HCT116 (cell line): ENCODE measurements at regions not wholly inside any gene's neighbourhood (a gene's known extent, or its start where the extent isn't known, plus 50 kb on each side); places are given as distances from the start of the nearest gene placed in this dataset.

Experiments
- ATAC-seq: fragments of 200-7000 bp; cut with Tn5 transposase; 2 replicates; pipeline ENCODE4 v1.9.1; 2020; ENCODE audit warnings: mild to moderate bottlenecking, moderate library complexity
- BruUV-seq: library from RNA; stranded (reverse); fragments of 400-500 nt; replicated peaks from 2 replicates; lab custom pipeline; 2021; lab: Mats Ljungman, UMichigan
- CTCF ChIA-PET: fragments of 300-600 bp; sonication (Branson Sonifier 250); formaldehyde crosslinking; loops from one replicate; lab custom pipeline; 2021; ENCODE audit warnings: antibody characterized with exemption; lab: Charles Lee
- POLR2A ChIA-PET: fragments of 300-600, 350-600 bp; sonication (Branson Sonifier 250); formaldehyde crosslinking; loops from one replicate; lab custom pipeline; 2021; ENCODE audit warnings: antibody characterized with exemption; lab: Charles Lee
- RAD21 ChIA-PET, 2 experiments: fragments of 300-600 bp; sonication (Branson Sonifier 250); formaldehyde crosslinking; loops; one replicate each; lab custom pipeline; 2023; ENCODE audit warnings: low total read pairs in 2 of 2; ENCODE audit not compliant: uncharacterized antibody in 2 of 2, unreplicated experiment in 2 of 2, low non-redundant PET in 1 of 2; lab: Charles Lee
- DNase-seq: peaks from one replicate; pipeline ENCODE4 v3.0.0-alpha.2; 2010; ENCODE audit warnings: low read depth, low spot score
- H2AFZ ChIP-seq: fragments of 200-600 bp; shearing (Covaris generic), sonication (generic); 2 replicates; pipeline ENCODE4 v1.6.1; 2017; ENCODE audit warnings: low read depth, mixed run types, mixed read lengths, antibody characterized with exemption, low read length; ENCODE audit not compliant: poor library complexity, severe bottlenecking
- H3K27ac ChIP-seq: 2 replicates; pipeline ENCODE4 v1.5.1; 2012; ENCODE audit warnings: low read depth, low read length
- H3K27me3 ChIP-seq: fragments of 200-600 bp; sonication (generic); 2 replicates; pipeline ENCODE4 v1.6.1; 2016; ENCODE audit warnings: mixed run types, low read length, mixed read lengths; ENCODE audit not compliant: insufficient read depth
- H3K36me3 ChIP-seq, 2 experiments: fragments of 200-500 bp in 1 of 2; fragments of 200-600 bp in 1 of 2; sonication (Bioruptor generic) in 1 of 2; sonication (generic) in 1 of 2; 2 replicates each; pipeline versions ENCODE4 v1.5.1 to v1.6.1; 2014 to 2016; ENCODE audit warnings: low read length in 2 of 2, inconsistent platforms in 1 of 2, mixed read lengths in 1 of 2, mixed run types in 1 of 2; ENCODE audit not compliant: insufficient read depth in 2 of 2, control insufficient read depth in 1 of 2
- H3K4me1 ChIP-seq, 2 experiments: fragments of 200-600 bp in 1 of 2; sonication (generic) in 1 of 2; 2 replicates each; pipeline versions ENCODE4 v1.5.1 to v1.6.1; 2012 to 2017; ENCODE audit warnings: low read length in 2 of 2, inconsistent platforms in 1 of 2, mild to moderate bottlenecking in 1 of 2, mixed read lengths in 1 of 2, mixed run types in 1 of 2, moderate library complexity in 1 of 2; ENCODE audit not compliant: insufficient read depth in 2 of 2, control insufficient read depth in 1 of 2
- H3K4me2 ChIP-seq: fragments of 200-600 bp; sonication (generic); 2 replicates; pipeline ENCODE4 v1.6.1; 2017; ENCODE audit warnings: mixed run types, low read length, mixed read lengths
- H3K4me3 ChIP-seq, 2 experiments: fragments of 200-600 bp in 1 of 2; sonication (generic) in 1 of 2; replicated peaks in 1 of 2; 2 replicates each; pipeline ENCODE4 v1.5.1; 2011 to 2016; ENCODE audit warnings: low read length in 2 of 2, control low read depth in 1 of 2, low read depth in 1 of 2, mild to moderate bottlenecking in 1 of 2, mixed read lengths in 1 of 2, mixed run types in 1 of 2
- H3K79me2 ChIP-seq: fragments of 200-600 bp; sonication (generic); 2 replicates; pipeline ENCODE4 v1.6.1; 2017; ENCODE audit warnings: mild to moderate bottlenecking, mixed run types, low read length, moderate library complexity, mixed read lengths; ENCODE audit not compliant: insufficient read depth
- H3K9ac ChIP-seq: fragments of 200-600 bp; sonication (generic); 2 replicates; pipeline ENCODE4 v1.6.1; 2016; ENCODE audit warnings: low read length, mixed read lengths
- H3K9me2 ChIP-seq: fragments of 200-600 bp; sonication (generic), shearing (Covaris generic); 2 replicates; pipeline ENCODE4 v1.6.1; 2017; ENCODE audit warnings: mixed run types, mild to moderate bottlenecking, moderate library complexity; ENCODE audit not compliant: insufficient read depth
- H3K9me3 ChIP-seq, 2 experiments: fragments of 200-500 bp in 1 of 2; fragments of 200-600 bp in 1 of 2; sonication (Bioruptor generic) in 1 of 2; sonication (generic) in 1 of 2; 2 replicates each; pipeline ENCODE4 v1.6.1; 2014 to 2017; ENCODE audit warnings: low read length in 2 of 2, mixed read lengths in 2 of 2, inconsistent platforms in 1 of 2, low read depth in 1 of 2, mild to moderate bottlenecking in 1 of 2, mixed run types in 1 of 2, moderate library complexity in 1 of 2; ENCODE audit not compliant: control insufficient read depth in 1 of 2, insufficient read depth in 1 of 2
- H4K20me1 ChIP-seq: fragments of 200-600 bp; sonication (generic), shearing (Covaris generic); 2 replicates; pipeline ENCODE4 v1.6.1; 2017; ENCODE audit warnings: mixed run types, mild to moderate bottlenecking, moderate library complexity; ENCODE audit not compliant: insufficient read depth
- ATF3 ChIP-seq: IDR thresholded peaks from 2 replicates; pipeline ENCODE4 v1.6.1; 2012
- CBX3 ChIP-seq: IDR thresholded peaks from 2 replicates; pipeline ENCODE4 v1.6.1; 2012; ENCODE audit warnings: low read depth
- CTCF ChIP-seq, 3 experiments: fragments of 200-600 bp in 1 of 3; sonication (generic) in 1 of 3; IDR thresholded peaks in 2 of 3; conservative IDR thresholded peaks in 1 of 3; 2 replicates each; pipeline ENCODE4 v1.5.1; 2012 to 2017; ENCODE audit warnings: low read depth in 2 of 3, low read length in 2 of 3, antibody characterized with exemption in 1 of 3, borderline replicate concordance in 1 of 3, control low read depth in 1 of 3, mild to moderate bottlenecking in 1 of 3, mixed read lengths in 1 of 3, mixed run types in 1 of 3, moderate library complexity in 1 of 3; ENCODE audit not compliant: insufficient read depth in 1 of 3
- MAX ChIP-seq: IDR thresholded peaks from 2 replicates; pipeline ENCODE4 v1.6.1; 2012
- POLR2AphosphoS5 ChIP-seq: IDR thresholded peaks from 2 replicates; pipeline ENCODE4 v1.6.1; 2011; ENCODE audit warnings: mild to moderate bottlenecking, low read depth, low read length, moderate library complexity
- RAD21 ChIP-seq: IDR thresholded peaks from 2 replicates; pipeline ENCODE4 v1.6.1; 2012; ENCODE audit warnings: low read depth, mild to moderate bottlenecking
- REST ChIP-seq: IDR thresholded peaks from 2 replicates; pipeline ENCODE4 v1.6.1; 2012; ENCODE audit warnings: low read depth
- SP1 ChIP-seq: IDR thresholded peaks from 2 replicates; pipeline ENCODE4 v1.6.1; 2012; ENCODE audit warnings: low read depth
- YY1 ChIP-seq: IDR thresholded peaks from 2 replicates; pipeline ENCODE4 v1.6.1; 2011; ENCODE audit warnings: low read length, low read depth, moderate library complexity, mild to moderate bottlenecking; ENCODE audit not compliant: insufficient replicate concordance; ENCODE audit errors: extremely low read depth
- ZFX ChIP-seq: fragments of 450-650 bp; IDR thresholded peaks from 2 replicates; pipeline ENCODE4 v1.6.1; 2017
- ZNF274 ChIP-seq: fragments of 200-500 bp; sonication (Bioruptor generic); IDR thresholded peaks from 2 replicates; pipeline ENCODE4 v1.6.1; 2014; ENCODE audit warnings: mild to moderate bottlenecking, low read depth, low read length, inconsistent platforms
- intact Hi-C: fragments of 100-400 bp; cut with micrococcal nuclease; formaldehyde crosslinking; loops from 2 replicates; pipeline ENCODE4 v1.10.0; 2022

DNA sequence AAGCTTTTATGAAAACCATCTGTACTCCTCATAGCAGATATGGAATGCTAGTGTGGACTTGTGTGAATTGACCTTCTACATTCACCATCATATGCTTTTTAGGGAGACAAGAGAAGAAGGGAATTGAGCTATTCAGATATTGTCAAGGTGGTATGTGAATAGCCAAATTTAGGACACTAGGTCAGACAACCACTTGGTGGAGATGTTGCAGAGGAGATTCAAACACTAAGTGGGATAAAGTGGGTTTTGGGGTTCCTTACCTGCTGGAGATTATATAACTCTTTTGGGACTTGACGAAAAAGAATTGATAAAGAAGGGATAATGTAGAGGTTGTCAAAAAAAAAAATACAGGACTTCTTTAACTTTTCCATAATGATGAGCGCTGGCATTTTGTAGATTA, 231.8 kb upstream of the THRB start:
- Histone ChIP-seq H3K79me2 (no peaks in the 10 kb centered on the region), H3K4me3 (no peak overlapping the region), H3K36me3 (no peaks in the 10 kb centered on the region), H3K9me3 (no peaks in the 10 kb centered on the region), H3K4me1 (no peaks in the 10 kb centered on the region), H3K27me3 (peaks cover 46% of the 10 kb centered on the region), H3K27ac (no peak overlapping the region), H4K20me1 (no peaks in the 10 kb centered on the region), H3K4me2 (no peak overlapping the region), H3K9ac (no peak overlapping the region), H2AFZ (no peak overlapping the region), H3K9me2 (no peaks in the 10 kb centered on the region)
- ChIA-PET CTCF (no interaction called here), RAD21 (no interaction called here), POLR2A (no interaction called here)
- BruUV-seq = no TSS peak
- intact Hi-C loops = no loop called here
- TF ChIP-seq CBX3 = no peak
- no peak for TF ChIP-seq CTCF (IDR thresholded peaks at IDR 0.05 in 2 of 3, conservative IDR thresholded peaks at IDR 0.05 in 1 of 3; ENCODE audit: borderline replicate concordance in 1 of 3, insufficient read depth in 1 of 3, low read depth in 2 of 3, low read length in 2 of 3)
- no peak for TF ChIP-seq ZFX
- no peak for TF ChIP-seq MAX
- TF ChIP-seq SP1 = no peak
- TF ChIP-seq POLR2AphosphoS5 = no peak
- no peak for TF ChIP-seq ZNF274
- TF ChIP-seq RAD21 = no peak
- TF ChIP-seq YY1 = no peak
- no peak for TF ChIP-seq ATF3
- TF ChIP-seq REST = no peak
- DNase-seq = no peak
- no peak for ATAC-seq
